ENCODE measurements at regions not wholly inside any gene's neighbourhood (a gene's known extent, or its start where the extent isn't known, plus 50 kb on each side); places are given as distances from the start of the nearest gene placed in this dataset.

- H3K27me3 ChIP-seq (ENCODE audit: control insufficient read depth in 4 of 4, insufficient read depth in 4 of 4, low read length in 3 of 4) = no peaks in the 10 kb centered on the region
- no peaks in the 10 kb centered on the region for H3K9me3 ChIP-seq (ENCODE audit: control insufficient read depth in 4 of 4, low read length in 3 of 4)
- H3K9ac ChIP-seq (ENCODE audit: low read depth in 1 of 2, low read length in 2 of 2) = no peak overlapping the region
- TF ChIP-seq RAD21 (IDR thresholded peaks at IDR 0.05) (no peak), FOXA1 (IDR thresholded peaks at IDR 0.05) (no peak), EGR1 (IDR thresholded peaks at IDR 0.05; ENCODE audit: low read depth in 2 of 2) (no peak), FOXA2 (IDR thresholded peaks at IDR 0.05) (no peak), HNF4A (conservative IDR thresholded peaks at IDR 0.05) (no peak), JUND (IDR thresholded peaks at IDR 0.05) (no peak), GABPA (IDR thresholded peaks at IDR 0.05 in 1 of 2, conservative IDR thresholded peaks at IDR 0.05 in 1 of 2) (no peak), YY1 (IDR thresholded peaks at IDR 0.05) (no peak), MAX (IDR thresholded peaks at IDR 0.05) (no peak), TAF1 (conservative IDR thresholded peaks at IDR 0.05) (no peak), HNF4G (IDR thresholded peaks at IDR 0.05) (no peak), NR2F2 (IDR thresholded peaks at IDR 0.05) (no peak), REST (IDR thresholded peaks at IDR 0.05) (no peak), RXRA (IDR thresholded peaks at IDR 0.05) (no peak), SP1 (IDR thresholded peaks at IDR 0.05) (no peak)
- TF ChIP-seq, protein P1, sequence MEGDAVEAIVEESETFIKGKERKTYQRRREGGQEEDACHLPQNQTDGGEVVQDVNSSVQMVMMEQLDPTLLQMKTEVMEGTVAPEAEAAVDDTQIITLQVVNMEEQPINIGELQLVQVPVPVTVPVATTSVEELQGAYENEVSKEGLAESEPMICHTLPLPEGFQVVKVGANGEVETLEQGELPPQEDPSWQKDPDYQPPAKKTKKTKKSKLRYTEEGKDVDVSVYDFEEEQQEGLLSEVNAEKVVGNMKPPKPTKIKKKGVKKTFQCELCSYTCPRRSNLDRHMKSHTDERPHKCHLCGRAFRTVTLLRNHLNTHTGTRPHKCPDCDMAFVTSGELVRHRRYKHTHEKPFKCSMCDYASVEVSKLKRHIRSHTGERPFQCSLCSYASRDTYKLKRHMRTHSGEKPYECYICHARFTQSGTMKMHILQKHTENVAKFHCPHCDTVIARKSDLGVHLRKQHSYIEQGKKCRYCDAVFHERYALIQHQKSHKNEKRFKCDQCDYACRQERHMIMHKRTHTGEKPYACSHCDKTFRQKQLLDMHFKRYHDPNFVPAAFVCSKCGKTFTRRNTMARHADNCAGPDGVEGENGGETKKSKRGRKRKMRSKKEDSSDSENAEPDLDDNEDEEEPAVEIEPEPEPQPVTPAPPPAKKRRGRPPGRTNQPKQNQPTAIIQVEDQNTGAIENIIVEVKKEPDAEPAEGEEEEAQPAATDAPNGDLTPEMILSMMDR (IDR thresholded peaks at IDR 0.05; ENCODE audit: low read depth, low read length, missing input control) = no peak
- TF ChIP-seq, protein P2, sequence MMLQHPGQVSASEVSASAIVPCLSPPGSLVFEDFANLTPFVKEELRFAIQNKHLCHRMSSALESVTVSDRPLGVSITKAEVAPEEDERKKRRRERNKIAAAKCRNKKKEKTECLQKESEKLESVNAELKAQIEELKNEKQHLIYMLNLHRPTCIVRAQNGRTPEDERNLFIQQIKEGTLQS (IDR thresholded peaks at IDR 0.05) = no peak
- TF ChIP-seq, protein P3, sequence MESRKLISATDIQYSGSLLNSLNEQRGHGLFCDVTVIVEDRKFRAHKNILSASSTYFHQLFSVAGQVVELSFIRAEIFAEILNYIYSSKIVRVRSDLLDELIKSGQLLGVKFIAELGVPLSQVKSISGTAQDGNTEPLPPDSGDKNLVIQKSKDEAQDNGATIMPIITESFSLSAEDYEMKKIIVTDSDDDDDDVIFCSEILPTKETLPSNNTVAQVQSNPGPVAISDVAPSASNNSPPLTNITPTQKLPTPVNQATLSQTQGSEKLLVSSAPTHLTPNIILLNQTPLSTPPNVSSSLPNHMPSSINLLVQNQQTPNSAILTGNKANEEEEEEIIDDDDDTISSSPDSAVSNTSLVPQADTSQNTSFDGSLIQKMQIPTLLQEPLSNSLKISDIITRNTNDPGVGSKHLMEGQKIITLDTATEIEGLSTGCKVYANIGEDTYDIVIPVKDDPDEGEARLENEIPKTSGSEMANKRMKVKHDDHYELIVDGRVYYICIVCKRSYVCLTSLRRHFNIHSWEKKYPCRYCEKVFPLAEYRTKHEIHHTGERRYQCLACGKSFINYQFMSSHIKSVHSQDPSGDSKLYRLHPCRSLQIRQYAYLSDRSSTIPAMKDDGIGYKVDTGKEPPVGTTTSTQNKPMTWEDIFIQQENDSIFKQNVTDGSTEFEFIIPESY (IDR thresholded peaks at IDR 0.05) = no peak
- H3K4me3 ChIP-seq (ENCODE audit: low read depth in 1 of 3, low read length in 3 of 3) = no peak overlapping the region
- DNase-seq (ENCODE audit: low spot score) = no peak
- no peak overlapping the region for H3K27ac ChIP-seq (ENCODE audit: low read depth in 1 of 2, low read length in 2 of 2)
- H3K4me1 ChIP-seq (ENCODE audit: control insufficient read depth in 4 of 4, insufficient read depth in 4 of 4, low read length in 3 of 4) = no peaks in the 10 kb centered on the region
- WGBS = 72% methylated on average over 3 of the region's 3 CpGs
- no peaks in the 10 kb centered on the region for H3K36me3 ChIP-seq (ENCODE audit: control insufficient read depth in 4 of 4, insufficient read depth in 3 of 4, low read depth in 1 of 4, low read length in 3 of 4)
These were observed 419.8 kb upstream of the NFIA start for GRCh38 chr1:60662486-60663044.
